Sigmoid colon (tissue), 6 donors: ENCODE measurements at regions not wholly inside any gene's neighbourhood (a gene's known extent, or its start where the extent isn't known, plus 50 kb on each side); places are given as distances from the start of the nearest gene placed in this dataset.
"Not testable (repeated sequence)": the region's sequence is repeated elsewhere in the genome, so short reads cannot be mapped to it uniquely, and the experiment has no call there.

Experiments
- DNase-seq: peaks from one replicate; pipeline ENCODE4 v3.0.0-alpha.2; 2019
- H3K27ac ChIP-seq, 4 donors: fragments of 200-600 bp; sonication (generic); one replicate each; pipeline ENCODE4 v1.5.1; 2016 to 2019; ENCODE audit warnings: mild to moderate bottlenecking in 1 of 4
- H3K27me3 ChIP-seq, 3 donors: fragments of 200-600 bp; sonication (generic); one replicate each; pipeline ENCODE4 v1.5.1; 2019; ENCODE audit warnings: mild to moderate bottlenecking in 1 of 3
- H3K36me3 ChIP-seq, 4 donors: fragments of 200-600 bp; sonication (generic); one replicate each; pipeline ENCODE4 v1.5.1; 2016 to 2019
- H3K4me1 ChIP-seq, 4 donors: fragments of 200-600 bp; sonication (generic); one replicate each; pipeline ENCODE4 v1.5.1; 2017 to 2019
- H3K4me3 ChIP-seq, 4 donors: fragments of 200-600 bp; sonication (generic); one replicate each; pipeline ENCODE4 v1.5.1; 2017 to 2019; ENCODE audit warnings: mild to moderate bottlenecking in 2 of 4, moderate library complexity in 1 of 4
- H3K9me3 ChIP-seq, 4 donors: fragments of 200-600 bp in 3 of 4; sonication (generic) in 3 of 4; one replicate each; pipeline versions ENCODE4 v1.5.1 to v1.6.1; 2013 to 2019
- CTCF ChIP-seq, 4 experiments: fragments of 450-650 bp in 3 of 4; fragments of 200-600 bp in 1 of 4; IDR thresholded peaks; one replicate each; pipeline ENCODE4 v1.5.1; 2016 to 2019; ENCODE audit warnings: antibody characterized with exemption in 4 of 4, mild to moderate bottlenecking in 3 of 4, moderate library complexity in 2 of 4
- EP300 ChIP-seq, 4 donors: sonication (generic); formaldehyde crosslinking; IDR thresholded peaks; one replicate each; pipeline ENCODE4 v1.6.1; 2017; ENCODE audit warnings: antibody characterized with exemption in 4 of 4
- POLR2A ChIP-seq, 2 donors: fragments of 450-650 bp; IDR thresholded peaks; one replicate each; pipeline ENCODE4 v1.6.1; 2016; ENCODE audit warnings: antibody characterized with exemption in 2 of 2, mild to moderate bottlenecking in 2 of 2, moderate library complexity in 2 of 2
- POLR2AphosphoS5 ChIP-seq, 4 donors: sonication (generic); formaldehyde crosslinking; IDR thresholded peaks; one replicate each; pipeline ENCODE4 v1.6.1; 2017; ENCODE audit warnings: antibody characterized with exemption in 4 of 4
- WGBS, 2 donors: extraction: QIAGEN DNeasy Blood & Tissue Kit; methylation state at CpG; one replicate each; pipeline ENCODE4 v1.1.7; 2013; 5-methylcytosine and 5-hydroxymethylcytosine counted together
- intact Hi-C: fragments of 100-400 bp; cut with DNase I; formaldehyde crosslinking; loops from one replicate; pipeline ENCODE4 v1.15.1; 2023
- donor health status: healthy with polysubstance abuse.
- donor health status: healthy.

DNA sequence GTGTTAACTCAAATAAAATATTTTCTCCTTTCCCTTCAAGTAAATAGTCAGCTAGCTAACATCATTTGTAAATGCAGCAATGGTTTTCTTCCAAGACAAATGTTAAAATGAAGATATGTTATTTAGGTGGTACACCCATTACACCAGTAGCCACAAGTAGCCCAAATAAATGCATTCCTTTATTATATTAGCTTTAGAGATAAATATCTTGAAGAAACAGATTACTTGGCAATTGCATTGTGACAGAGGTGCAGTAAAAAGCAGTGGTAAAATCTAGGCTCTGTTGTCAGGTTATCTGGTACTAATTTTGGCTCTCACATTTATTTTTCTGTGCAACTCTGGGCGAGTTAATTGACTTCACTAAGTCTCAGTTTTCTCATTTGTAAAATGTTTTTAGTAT is 193.0 kb downstream of the NAA11 start:
- H3K36me3 ChIP-seq, result no peaks in the 10 kb centered on the region
- H3K4me3 ChIP-seq, result no peak overlapping the region
- H3K4me1 ChIP-seq, result peaks cover 0 to 9% (median 0%) of the 10 kb centered on the region in 4 donors
- 69 to 80% methylated on average over 1 of the region's 1 CpG for WGBS, 2 donors
- intact Hi-C loops, result no loop called here
- TF ChIP-seq CTCF (IDR thresholded peaks at IDR 0.05) (no peak), EP300 (IDR thresholded peaks at IDR 0.05) (no peak), POLR2AphosphoS5 (IDR thresholded peaks at IDR 0.05) (no peak), POLR2A (IDR thresholded peaks at IDR 0.05) (no peak)
- no peaks in the 10 kb centered on the region for H3K9me3 ChIP-seq
- H3K27me3 ChIP-seq, result no peaks in the 10 kb centered on the region
- no peak overlapping the region for H3K27ac ChIP-seq
- DNase-seq, result no peak

DNA sequence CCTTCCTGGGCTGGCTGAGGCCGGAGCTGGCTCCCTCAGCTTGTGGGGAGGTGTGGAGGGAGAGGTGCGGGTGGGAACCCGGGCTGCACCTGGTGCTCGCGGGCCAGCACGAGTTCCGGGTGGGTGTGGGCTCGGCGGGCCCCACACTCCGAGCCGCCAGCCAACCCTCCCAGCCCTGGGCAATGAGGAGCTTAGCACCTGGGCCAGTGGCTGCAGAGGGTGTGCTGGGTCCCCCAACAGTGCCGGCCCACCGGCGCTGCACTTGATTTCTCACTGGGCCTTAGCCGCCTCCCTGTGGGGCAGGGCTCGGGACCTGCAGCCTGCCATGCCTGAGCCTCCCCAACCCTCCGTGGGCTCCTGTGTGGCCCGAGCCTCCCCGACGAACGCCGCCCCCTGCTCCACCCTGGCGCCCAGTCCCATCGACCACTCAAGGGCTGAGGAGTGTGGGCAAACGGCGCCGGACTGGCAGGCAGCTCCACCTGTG is 182.7 kb upstream of the PAQR3 start:
- no peak for DNase-seq
- WGBS, 2 donors, result 93 to 97% methylated on average over 27 of the region's 27 CpGs
- Histone ChIP-seq H3K36me3 (no peaks in the 10 kb centered on the region), H3K4me1 (no peaks in the 10 kb centered on the region), H3K27ac (no peak overlapping the region), H3K27me3 (no peaks in the 10 kb centered on the region), H3K9me3 (peaks cover 5 to 13% (median 8%) of the 10 kb centered on the region in 4 donors), H3K4me3 (no peak overlapping the region)
- TF ChIP-seq POLR2AphosphoS5 (IDR thresholded peaks at IDR 0.05) (no peak), POLR2A (IDR thresholded peaks at IDR 0.05) (no peak), EP300 (IDR thresholded peaks at IDR 0.05) (no peak), CTCF (IDR thresholded peaks at IDR 0.05) (no peak)
- intact Hi-C loops, result no loop called here

DNA sequence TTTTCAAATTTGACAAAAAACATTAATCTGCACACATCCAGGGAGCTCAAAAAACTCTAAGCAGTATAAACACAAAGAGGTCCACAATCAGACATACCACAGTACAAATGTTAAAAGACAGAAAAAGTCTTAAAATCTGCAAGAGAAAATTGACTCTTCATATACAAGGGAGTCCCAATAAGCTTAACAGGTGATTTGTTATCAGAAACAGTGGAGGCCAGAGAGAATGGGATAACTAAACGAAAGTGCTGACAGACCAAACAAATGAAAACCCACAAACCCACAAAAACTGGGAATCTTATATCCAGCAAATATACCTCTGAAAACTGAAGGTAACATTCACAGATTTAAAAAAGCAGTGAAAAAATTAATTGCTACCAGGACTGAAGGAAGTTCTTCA is 182.0 kb upstream of the PAQR3 start:
- H3K4me1 ChIP-seq, result no peaks in the 10 kb centered on the region
- H3K9me3 ChIP-seq, result peaks cover 5 to 13% (median 8%) of the 10 kb centered on the region in 4 donors
- TF ChIP-seq EP300 (IDR thresholded peaks at IDR 0.05) (no peak), CTCF (IDR thresholded peaks at IDR 0.05) (no peak), POLR2AphosphoS5 (IDR thresholded peaks at IDR 0.05) (no peak), POLR2A (IDR thresholded peaks at IDR 0.05) (no peak)
- H3K4me3 ChIP-seq, result no peak overlapping the region
- no peak overlapping the region for H3K27ac ChIP-seq
- 88 to 93% methylated on average over 1 of the region's 1 CpG for WGBS, 2 donors
- H3K36me3 ChIP-seq, result no peaks in the 10 kb centered on the region
- DNase-seq, result no peak
- no peaks in the 10 kb centered on the region for H3K27me3 ChIP-seq
- intact Hi-C loops, result no loop called here

GRCh38 chr4:79117051-79117450 is 177.8 kb upstream of the PAQR3 start:
- DNase-seq, H3K27ac ChIP-seq, H3K36me3 ChIP-seq, intact Hi-C loops, H3K4me3 ChIP-seq, H3K27me3 ChIP-seq, H3K4me1 ChIP-seq: not testable (repeated sequence)
- H3K9me3 ChIP-seq, result peaks cover 5 to 13% (median 8%) of the 10 kb centered on the region in 4 donors
- 62 to 75% methylated on average over 4 of the region's 4 CpGs for WGBS, 2 donors

DNA sequence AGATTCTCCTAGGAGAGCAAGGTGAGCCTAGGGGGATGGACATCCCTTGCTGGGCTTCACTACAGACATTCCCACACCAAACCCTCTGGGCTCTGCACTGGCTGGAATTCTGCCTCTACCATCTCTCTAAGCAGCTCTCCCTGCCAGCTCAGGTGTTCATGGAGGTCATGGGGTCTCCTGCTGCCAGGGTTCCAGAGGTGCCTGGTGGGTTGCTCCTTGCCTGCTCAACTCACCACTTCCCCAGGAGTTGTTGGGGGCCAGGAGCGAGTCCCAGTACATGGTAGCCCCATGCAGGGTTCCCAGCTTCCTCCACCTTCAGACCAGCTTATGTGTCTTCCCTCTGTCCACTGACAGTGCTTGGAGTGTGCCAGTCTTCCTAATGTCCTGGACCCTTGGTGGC is 167.8 kb upstream of the PAQR3 start:
- Histone ChIP-seq H3K27me3 (no peaks in the 10 kb centered on the region), H3K36me3 (no peaks in the 10 kb centered on the region), H3K4me3 (no peak overlapping the region), H3K4me1 (no peaks in the 10 kb centered on the region), H3K27ac (no peak overlapping the region), H3K9me3 (no peaks in the 10 kb centered on the region)
- WGBS, 2 donors, result 90 to 98% methylated on average over 1 of the region's 1 CpG
- TF ChIP-seq CTCF (IDR thresholded peaks at IDR 0.05) (no peak), POLR2A (IDR thresholded peaks at IDR 0.05) (no peak), EP300 (IDR thresholded peaks at IDR 0.05) (no peak)
- intact Hi-C loops, result no loop called here
- DNase-seq, result no peak
